ENCODE measurements at regions not wholly inside any gene's neighbourhood (a gene's known extent, or its start where the extent isn't known, plus 50 kb on each side); places are given as distances from the start of the nearest gene placed in this dataset.

GRCh38 chr5:100965291-100965690 lies 62.2 kb upstream of the ST8SIA4 start:
- TF ChIP-seq ISL1 (CRISPR knock-in tag; IDR thresholded peaks at IDR 0.05): no peak
- TF ChIP-seq, protein P1, sequence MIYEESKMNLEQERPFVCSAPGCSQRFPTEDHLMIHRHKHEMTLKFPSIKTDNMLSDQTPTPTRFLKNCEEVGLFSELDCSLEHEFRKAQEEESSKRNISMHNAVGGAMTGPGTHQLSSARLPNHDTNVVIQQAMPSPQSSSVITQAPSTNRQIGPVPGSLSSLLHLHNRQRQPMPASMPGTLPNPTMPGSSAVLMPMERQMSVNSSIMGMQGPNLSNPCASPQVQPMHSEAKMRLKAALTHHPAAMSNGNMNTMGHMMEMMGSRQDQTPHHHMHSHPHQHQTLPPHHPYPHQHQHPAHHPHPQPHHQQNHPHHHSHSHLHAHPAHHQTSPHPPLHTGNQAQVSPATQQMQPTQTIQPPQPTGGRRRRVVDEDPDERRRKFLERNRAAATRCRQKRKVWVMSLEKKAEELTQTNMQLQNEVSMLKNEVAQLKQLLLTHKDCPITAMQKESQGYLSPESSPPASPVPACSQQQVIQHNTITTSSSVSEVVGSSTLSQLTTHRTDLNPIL (CRISPR knock-in tag; IDR thresholded peaks at IDR 0.05; ENCODE audit: low read depth): no peak
- no peak for TF ChIP-seq SNAI2 (CRISPR knock-in tag; IDR thresholded peaks at IDR 0.05)
- TF ChIP-seq, protein P2, sequence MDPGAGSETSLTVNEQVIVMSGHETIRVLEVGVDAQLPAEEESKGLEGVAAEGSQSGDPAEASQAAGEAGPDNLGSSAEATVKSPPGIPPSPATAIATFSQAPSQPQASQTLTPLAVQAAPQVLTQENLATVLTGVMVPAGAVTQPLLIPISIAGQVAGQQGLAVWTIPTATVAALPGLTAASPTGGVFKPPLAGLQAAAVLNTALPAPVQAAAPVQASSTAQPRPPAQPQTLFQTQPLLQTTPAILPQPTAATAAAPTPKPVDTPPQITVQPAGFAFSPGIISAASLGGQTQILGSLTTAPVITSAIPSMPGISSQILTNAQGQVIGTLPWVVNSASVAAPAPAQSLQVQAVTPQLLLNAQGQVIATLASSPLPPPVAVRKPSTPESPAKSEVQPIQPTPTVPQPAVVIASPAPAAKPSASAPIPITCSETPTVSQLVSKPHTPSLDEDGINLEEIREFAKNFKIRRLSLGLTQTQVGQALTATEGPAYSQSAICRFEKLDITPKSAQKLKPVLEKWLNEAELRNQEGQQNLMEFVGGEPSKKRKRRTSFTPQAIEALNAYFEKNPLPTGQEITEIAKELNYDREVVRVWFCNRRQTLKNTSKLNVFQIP (CRISPR knock-in tag; IDR thresholded peaks at IDR 0.05; ENCODE audit: borderline replicate concordance, low read depth): no peak
- no peak for TF ChIP-seq RARB (CRISPR knock-in tag; IDR thresholded peaks at IDR 0.05)
- TF ChIP-seq ZFP3 (CRISPR knock-in tag; IDR thresholded peaks at IDR 0.05): no peak
- no peak for TF ChIP-seq BACH2 (CRISPR knock-in tag; IDR thresholded peaks at IDR 0.05; ENCODE audit: borderline replicate concordance)
- no peak for TF ChIP-seq ZNF70 (CRISPR knock-in tag; IDR thresholded peaks at IDR 0.05)
- no peak for TF ChIP-seq ZNF8 (CRISPR knock-in tag; IDR thresholded peaks at IDR 0.05)
- TF ChIP-seq, protein P3, sequence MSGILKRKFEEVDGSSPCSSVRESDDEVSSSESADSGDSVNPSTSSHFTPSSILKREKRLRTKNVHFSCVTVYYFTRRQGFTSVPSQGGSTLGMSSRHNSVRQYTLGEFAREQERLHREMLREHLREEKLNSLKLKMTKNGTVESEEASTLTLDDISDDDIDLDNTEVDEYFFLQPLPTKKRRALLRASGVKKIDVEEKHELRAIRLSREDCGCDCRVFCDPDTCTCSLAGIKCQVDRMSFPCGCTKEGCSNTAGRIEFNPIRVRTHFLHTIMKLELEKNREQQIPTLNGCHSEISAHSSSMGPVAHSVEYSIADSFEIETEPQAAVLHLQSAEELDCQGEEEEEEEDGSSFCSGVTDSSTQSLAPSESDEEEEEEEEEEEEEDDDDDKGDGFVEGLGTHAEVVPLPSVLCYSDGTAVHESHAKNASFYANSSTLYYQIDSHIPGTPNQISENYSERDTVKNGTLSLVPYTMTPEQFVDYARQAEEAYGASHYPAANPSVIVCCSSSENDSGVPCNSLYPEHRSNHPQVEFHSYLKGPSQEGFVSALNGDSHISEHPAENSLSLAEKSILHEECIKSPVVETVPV (CRISPR knock-in tag; IDR thresholded peaks at IDR 0.05): no peak
- TF ChIP-seq ARNTL (CRISPR knock-in tag; IDR thresholded peaks at IDR 0.05; ENCODE audit: borderline replicate concordance, low read depth): no peak
- TF ChIP-seq, protein P4, sequence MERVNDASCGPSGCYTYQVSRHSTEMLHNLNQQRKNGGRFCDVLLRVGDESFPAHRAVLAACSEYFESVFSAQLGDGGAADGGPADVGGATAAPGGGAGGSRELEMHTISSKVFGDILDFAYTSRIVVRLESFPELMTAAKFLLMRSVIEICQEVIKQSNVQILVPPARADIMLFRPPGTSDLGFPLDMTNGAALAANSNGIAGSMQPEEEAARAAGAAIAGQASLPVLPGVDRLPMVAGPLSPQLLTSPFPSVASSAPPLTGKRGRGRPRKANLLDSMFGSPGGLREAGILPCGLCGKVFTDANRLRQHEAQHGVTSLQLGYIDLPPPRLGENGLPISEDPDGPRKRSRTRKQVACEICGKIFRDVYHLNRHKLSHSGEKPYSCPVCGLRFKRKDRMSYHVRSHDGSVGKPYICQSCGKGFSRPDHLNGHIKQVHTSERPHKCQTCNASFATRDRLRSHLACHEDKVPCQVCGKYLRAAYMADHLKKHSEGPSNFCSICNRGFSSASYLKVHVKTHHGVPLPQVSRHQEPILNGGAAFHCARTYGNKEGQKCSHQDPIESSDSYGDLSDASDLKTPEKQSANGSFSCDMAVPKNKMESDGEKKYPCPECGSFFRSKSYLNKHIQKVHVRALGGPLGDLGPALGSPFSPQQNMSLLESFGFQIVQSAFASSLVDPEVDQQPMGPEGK (CRISPR knock-in tag; IDR thresholded peaks at IDR 0.05; ENCODE audit: borderline replicate concordance): no peak
- no peak for TF ChIP-seq PPARA (CRISPR knock-in tag; IDR thresholded peaks at IDR 0.05; ENCODE audit: borderline replicate concordance)
